DMS153 treated with DMSO at 0.1 percent for 48 hours (cell line): ENCODE measurements at regions not wholly inside any gene's neighbourhood (a gene's known extent, or its start where the extent isn't known, plus 50 kb on each side); places are given as distances from the start of the nearest gene placed in this dataset.
A peak's percentile ranks its signal among the peaks of the same experiment; 100 is the strongest.

ENCODE experiments used
- DNase-seq: peaks from one replicate; lab custom pipeline; 2025; ENCODE audit not compliant: unreplicated experiment; lab: John Stamatoyannopoulos, UW

GRCh38 chr3:193825617-193826016, 232.6 kb downstream of the OPA1 start:
- no peak for DNase-seq

DNA sequence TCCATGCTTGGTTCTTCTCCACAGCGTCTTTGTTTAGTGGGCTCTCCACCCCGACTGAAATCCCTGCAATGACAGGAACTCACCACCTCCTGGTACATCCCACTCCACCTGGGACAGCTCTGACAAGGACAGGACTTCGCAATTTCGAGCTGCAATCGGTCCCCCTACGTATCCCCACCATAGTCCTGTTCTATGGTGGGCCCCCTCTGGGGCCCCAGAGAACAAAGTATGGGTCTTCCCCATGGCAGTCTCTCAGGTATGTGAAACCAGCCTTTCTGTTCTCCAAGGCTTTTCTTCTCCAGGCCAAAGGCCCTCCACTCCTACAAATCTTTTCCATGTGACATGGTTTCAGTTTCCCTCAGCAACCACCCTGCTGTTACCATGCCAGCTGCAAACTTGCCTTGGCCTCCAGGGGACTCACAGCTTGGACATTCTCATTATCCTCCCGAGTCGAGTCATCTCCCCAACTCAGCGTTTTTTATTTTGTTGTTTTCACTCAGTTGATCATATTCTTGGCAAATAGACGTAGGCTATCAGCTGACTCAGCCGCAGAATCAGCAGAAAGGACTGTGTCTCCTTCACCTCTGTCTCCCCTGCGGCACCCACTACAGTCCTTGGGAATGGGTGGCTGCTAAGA, 233.3 kb downstream of the OPA1 start:
- no peak for DNase-seq

GRCh38 chr3:193827040-193827669, 234.1 kb downstream of the OPA1 start:
- DNase-seq: no peak

GRCh38 chr3:193827871-193828270, 234.9 kb downstream of the OPA1 start:
- no peak for DNase-seq

- no peak for DNase-seq
Observed at GRCh38 chr3:193828477-193828876, 235.5 kb downstream of the OPA1 start.

DNA sequence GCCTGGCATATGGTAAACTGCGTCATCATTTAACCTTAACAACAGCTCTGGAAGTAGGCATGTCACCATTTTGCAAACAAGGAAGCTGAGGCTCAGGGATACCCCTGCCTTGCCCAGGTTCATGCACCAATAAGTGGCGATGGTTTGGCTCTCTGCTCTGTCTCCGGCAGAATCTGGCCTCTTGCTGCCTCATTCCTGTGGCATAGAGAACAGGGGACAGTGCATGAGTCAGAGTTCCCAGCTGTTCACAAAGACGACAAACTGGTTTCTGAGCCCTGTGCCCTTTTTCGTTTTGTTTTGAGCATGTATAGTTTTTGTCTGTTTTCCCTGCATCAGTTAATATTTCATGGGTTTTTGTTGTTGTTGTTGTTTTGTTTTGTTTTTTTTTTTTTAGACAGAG, 236.8 kb downstream of the OPA1 start:
- DNase-seq: no peak

GRCh38 chr3:193830791-193831191, 237.8 kb downstream of the OPA1 start:
- peak; percentile 86 for DNase-seq

- DNase-seq: peak; percentile 37
Observed at GRCh38 chr3:193831495-193832455, 238.8 kb downstream of the OPA1 start.

DNA sequence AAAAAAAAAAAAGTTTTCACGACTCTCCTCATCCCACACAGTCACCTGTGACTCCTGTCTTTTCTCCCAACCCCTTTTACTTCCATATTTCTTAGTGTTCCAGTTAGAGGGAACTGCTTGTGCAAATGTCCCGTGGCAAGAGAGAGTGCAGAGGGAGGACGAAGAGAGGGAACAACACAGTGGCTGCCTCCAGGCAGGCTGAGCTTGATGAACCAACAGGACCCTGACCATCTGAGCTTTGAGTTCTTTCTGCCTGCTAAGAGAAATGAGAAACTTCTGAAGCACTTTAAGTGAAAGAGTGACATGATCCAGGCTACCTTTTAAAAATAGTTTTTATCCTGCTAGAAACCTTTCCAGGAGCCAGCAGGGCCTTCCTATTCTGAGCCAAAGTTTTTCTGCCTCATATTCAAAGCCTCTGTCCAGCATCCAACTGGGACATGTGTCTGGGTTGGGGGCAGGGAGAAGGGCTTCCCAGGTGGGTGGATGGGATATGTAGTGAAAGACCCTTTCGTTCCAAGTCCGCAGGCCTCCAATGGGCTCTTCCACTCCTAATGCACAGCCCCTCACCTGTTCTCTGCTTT, 239.9 kb downstream of the OPA1 start:
- no peak for DNase-seq

- no peak for DNase-seq
Observed at GRCh38 chr3:193833592-193833991, 240.6 kb downstream of the OPA1 start.

DNA sequence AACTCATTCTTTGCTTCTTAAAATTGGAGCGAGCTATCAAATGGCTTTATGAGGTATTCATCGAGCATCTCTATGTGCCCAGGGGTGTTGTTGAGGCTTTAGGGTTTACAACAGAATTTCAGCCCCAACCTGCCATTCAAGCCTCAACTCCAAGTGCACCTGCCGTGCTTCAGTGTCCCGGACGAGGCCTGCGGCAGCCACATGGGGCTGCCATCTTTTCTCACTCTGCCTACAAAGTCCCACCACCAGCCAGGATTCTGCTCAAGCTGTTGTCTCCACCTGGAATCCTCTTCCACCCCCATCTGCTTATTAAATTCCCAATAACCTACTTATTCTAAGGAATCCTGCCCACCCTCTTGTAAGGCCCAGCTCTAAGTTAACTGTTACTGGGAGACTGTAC, 242.4 kb downstream of the OPA1 start:
- DNase-seq: no peak

DNA sequence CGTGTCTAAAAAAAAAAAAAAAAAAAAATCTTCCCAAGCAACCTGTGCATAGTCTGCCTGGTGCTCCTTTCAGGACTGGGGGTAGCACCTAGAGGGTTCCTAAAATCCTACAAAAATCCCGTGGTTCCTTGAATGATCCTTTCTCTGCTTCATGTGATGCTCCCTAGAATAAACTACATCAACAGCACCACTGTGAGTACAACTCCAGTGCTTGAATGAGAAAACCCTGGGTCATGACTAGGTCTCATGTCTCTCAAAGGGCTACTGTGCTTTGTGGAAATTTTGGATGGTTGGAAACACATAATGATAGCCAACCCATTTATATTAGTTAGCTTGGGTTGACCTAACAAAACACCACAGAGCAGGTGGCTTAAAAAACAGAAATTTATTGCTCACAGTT, 243.5 kb downstream of the OPA1 start:
- DNase-seq: no peak

DNA sequence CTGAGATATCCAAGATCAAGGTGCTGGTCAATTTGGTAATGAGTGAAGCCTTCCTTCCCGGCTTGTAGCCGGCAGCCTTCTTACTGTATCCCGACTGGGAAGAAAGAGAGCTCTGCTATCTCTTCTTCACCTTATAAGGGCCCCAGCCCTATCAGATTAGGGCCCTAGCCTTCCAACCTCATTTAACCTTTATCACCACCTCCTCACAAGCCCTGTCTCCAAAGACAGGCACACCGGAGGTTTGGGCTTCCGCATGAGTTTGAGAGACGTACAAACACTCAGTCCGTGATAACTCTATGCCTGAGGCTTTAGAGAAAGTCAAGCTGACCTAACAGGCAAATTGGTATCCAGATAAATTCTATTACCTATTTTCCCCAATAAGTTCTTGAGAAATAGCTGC, 243.9 kb downstream of the OPA1 start:
- no peak for DNase-seq

DNA sequence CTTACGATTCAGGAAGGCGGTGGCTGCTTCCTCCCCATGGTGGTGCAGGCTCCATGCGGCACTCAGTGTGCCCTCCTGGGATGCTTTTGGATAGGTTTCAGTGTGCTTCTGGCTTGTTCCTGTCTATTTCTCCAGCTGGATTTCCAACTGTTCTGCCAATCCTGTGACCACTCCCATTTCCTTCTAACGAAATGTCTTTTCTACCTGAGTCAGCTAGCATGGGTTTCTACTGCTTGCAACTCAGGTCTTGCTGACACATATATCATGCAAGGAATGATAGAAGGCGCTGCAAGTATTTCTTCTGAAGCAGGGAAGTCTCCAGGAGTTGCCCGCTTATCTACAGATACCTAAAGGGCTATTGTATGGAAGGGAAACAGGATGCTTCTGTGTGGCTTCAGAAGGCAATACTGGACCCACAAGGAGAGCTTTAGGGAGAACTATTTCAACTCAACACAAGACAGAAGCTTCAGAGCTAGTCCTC, 244.4 kb downstream of the OPA1 start:
- DNase-seq: no peak

DNA sequence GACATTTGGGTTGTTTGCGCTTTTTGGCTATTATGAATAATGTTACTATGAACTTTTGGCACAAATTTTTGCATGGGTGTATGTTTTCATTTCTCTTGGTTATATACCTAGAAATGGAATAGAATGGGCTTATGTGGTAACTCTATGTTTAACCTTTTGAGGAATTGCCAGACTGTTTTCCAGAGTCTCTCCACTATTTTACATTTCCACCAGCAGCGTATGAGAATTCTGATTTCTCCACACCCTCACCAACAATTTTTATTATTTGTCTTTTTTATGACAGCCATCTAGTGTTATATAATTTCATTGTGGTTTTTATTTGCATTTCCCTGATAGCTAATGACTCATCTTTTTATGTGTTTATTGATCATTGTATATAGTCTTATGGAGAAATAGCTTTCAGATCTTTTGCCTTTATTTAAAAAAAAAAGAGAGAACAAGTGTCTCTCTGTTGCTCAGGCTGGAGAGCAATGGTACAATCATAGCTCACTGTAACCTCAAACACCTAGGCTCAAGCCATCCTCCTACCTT, 247.2 kb downstream of the OPA1 start:
- no peak for DNase-seq

DNA sequence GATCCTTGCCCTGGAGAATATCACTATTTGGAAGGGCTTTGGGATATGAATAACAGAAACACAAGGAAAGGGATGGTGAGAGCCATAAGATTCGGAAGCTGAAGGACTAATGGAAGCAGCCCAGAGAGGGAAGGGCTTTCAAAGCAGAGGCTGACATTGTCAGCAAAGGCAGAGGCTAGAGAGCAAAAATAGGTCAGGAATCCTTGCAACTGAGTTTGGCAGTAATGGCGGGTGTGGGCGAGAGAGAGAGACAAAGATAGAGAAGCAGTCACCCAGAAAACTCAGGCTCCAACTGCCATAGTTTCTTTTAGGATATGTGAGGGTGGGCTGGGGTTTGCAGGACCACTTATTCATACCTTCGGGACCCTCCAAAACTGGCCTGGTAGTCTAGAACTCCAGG, 248.6 kb downstream of the OPA1 start:
- DNase-seq: no peak

DNA sequence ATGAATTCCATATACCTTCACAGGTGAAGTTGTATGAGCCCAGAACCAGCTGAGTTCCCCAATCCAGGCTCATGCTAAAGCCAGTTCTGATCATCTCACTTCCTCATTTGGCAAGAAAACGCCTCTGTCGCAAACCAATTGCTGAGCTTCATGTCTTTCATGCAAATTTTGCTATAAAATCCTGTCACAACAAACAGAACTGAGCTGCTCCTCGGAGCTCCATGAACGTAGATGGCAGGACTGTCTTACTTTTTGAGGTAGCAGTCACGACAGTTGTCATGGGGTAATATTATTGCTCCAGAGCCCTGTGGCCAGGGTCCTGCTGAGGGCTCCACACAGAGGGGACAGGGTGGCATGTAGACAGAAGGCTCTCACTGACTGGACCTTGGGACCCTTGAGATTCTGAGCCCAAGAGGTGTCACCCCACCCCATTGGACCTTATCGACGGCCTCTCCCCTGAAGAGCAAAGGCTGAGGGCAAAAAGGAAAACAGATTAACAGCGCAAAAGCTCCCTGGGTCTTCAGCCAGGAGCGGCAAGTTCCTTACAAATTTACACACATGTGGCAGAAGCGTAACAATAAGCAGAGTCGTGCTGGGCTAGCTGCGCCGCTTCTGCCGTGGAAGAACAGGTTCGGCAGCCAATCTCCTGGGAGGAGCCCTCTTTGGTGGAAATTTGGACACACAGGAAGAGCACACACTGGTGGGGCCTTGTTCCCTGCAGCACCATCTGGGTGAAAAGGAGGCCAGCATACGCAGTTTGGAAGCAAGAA, 249.2 kb downstream of the OPA1 start:
- DNase-seq: no peak

DNA sequence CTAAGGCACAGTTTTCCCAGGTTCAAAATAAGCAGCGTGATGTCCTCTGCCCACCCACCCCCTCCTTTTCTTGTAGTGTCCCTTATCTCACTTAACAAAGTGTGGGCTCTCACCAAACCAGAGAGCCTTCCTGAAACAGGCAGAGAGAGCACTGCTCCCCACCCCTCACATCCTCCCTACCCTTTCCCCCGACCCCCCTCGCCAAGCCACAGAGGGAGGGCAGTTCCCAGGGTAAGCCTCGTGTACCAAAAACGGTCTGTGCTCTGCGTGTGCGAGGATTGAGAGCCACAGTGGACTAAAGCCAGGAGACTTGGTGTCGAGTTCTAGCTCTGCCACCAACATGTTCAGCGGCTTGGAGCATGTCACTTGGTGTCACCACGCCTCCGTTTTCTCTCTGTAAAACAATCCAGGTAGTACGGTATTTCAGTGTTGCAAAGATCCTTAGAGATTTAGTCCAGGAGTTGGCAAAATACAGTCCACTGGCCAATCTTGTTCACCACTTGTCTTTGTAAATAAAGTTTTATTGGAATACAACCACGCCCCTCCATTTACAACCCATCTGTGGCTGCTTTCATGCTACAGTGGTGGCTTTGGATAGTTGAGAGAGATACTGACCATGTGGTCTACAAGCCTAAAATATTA, 249.9 kb downstream of the OPA1 start:
- DNase-seq: no peak

GRCh38 chr3:193843474-193844301, 250.7 kb downstream of the OPA1 start:
- DNase-seq: no peak
